HFFc6 (cell line): ENCODE measurements at regions not wholly inside any gene's neighbourhood (a gene's known extent, or its start where the extent isn't known, plus 50 kb on each side); places are given as distances from the start of the nearest gene placed in this dataset.

Source experiments
- DNase-seq: peaks from one replicate; pipeline ENCODE4 v3.0.0-alpha.2; 2018
- H3K27ac Mint-ChIP-seq: 2 replicates; pipeline ENCODE4 v1.8.0; 2020; ENCODE audit warnings: mild to moderate bottlenecking, mixed read lengths
- H3K27me3 Mint-ChIP-seq: 2 replicates; pipeline ENCODE4 v1.8.0; 2021; ENCODE audit warnings: mild to moderate bottlenecking, moderate library complexity, mixed read lengths; ENCODE audit not compliant: insufficient read depth
- H3K36me3 Mint-ChIP-seq: 2 replicates; pipeline ENCODE4 v1.8.0; 2021; ENCODE audit warnings: low read depth, mixed read lengths
- H3K4me1 Mint-ChIP-seq: 2 replicates; pipeline ENCODE4 v1.8.0; 2020; ENCODE audit warnings: low read depth, mixed read lengths
- H3K4me3 Mint-ChIP-seq: 2 replicates; pipeline ENCODE4 v1.8.0; 2020; ENCODE audit warnings: mild to moderate bottlenecking, moderate library complexity, mixed read lengths
- H3K9me3 Mint-ChIP-seq: 2 replicates; pipeline ENCODE4 v1.8.0; 2020; ENCODE audit warnings: mild to moderate bottlenecking, mixed read lengths
- TF ChIP-seq, protein P1 (sequence below): fragments of 200-600 bp; sonication (generic); IDR thresholded peaks from 2 replicates; pipeline ENCODE4 v1.5.0; 2021; ENCODE audit warnings: antibody characterized with exemption, mild to moderate bottlenecking

GRCh38 chr2:172242961-172243360 lies 140.3 kb upstream of the DLX2 start:
- Mint-ChIP-seq H3K9me3 (no peaks in the 10 kb centered on the region), H3K4me3 (no peak overlapping the region), H3K27me3 (no peaks in the 10 kb centered on the region; the same call in none of the 2 replicates), H3K4me1 (peaks cover 78% of the 10 kb centered on the region), H3K36me3 (peaks cover 15% of the 10 kb centered on the region), H3K27ac (no peak overlapping the region)
- TF ChIP-seq, protein P1, sequence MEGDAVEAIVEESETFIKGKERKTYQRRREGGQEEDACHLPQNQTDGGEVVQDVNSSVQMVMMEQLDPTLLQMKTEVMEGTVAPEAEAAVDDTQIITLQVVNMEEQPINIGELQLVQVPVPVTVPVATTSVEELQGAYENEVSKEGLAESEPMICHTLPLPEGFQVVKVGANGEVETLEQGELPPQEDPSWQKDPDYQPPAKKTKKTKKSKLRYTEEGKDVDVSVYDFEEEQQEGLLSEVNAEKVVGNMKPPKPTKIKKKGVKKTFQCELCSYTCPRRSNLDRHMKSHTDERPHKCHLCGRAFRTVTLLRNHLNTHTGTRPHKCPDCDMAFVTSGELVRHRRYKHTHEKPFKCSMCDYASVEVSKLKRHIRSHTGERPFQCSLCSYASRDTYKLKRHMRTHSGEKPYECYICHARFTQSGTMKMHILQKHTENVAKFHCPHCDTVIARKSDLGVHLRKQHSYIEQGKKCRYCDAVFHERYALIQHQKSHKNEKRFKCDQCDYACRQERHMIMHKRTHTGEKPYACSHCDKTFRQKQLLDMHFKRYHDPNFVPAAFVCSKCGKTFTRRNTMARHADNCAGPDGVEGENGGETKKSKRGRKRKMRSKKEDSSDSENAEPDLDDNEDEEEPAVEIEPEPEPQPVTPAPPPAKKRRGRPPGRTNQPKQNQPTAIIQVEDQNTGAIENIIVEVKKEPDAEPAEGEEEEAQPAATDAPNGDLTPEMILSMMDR, result no peak
- no peak for DNase-seq

- Mint-ChIP-seq H3K4me1 (peaks cover 95% of the 10 kb centered on the region), H3K36me3 (peaks cover 15% of the 10 kb centered on the region), H3K4me3 (no peak overlapping the region), H3K27me3 (no peaks in the 10 kb centered on the region; the same call in none of the 2 replicates), H3K27ac (no peak overlapping the region), H3K9me3 (no peaks in the 10 kb centered on the region)
- DNase-seq, result peak; percentile 48
- TF ChIP-seq, protein P1, result no peak
These were observed 141.9 kb upstream of the DLX2 start for GRCh38 chr2:172244419-172245130.

DNA sequence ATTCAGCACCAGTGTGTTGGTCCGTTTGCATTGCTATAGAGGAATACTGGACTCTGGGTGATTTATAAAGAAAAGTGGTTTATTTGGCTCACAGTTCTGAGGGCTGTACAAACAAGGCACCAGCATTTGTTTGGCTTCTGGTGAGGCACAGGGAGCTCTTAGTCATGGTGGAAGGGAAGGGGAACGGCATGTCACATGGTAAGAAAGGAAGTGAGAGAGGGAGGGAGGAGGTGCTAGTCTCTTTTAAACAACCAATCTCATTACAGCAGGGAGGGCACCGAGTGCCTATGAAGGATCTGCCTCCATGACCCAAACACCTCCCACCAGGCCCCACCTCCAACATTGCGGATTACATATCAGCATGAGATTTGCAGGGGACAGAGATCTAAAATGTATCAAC lies 143.9 kb upstream of the DLX2 start:
- TF ChIP-seq, protein P1, result no peak
- H3K4me3 Mint-ChIP-seq, result peak overlapping the region; percentile 22
- peaks cover 95% of the 10 kb centered on the region for H3K4me1 Mint-ChIP-seq
- DNase-seq, result no peak
- H3K36me3 Mint-ChIP-seq, result peaks cover 10% of the 10 kb centered on the region
- H3K27me3 Mint-ChIP-seq, result no peaks in the 10 kb centered on the region; the same call in 1 of the 2 replicates
- no peaks in the 10 kb centered on the region for H3K9me3 Mint-ChIP-seq
- peak overlapping the region; percentile 92 for H3K27ac Mint-ChIP-seq

DNA sequence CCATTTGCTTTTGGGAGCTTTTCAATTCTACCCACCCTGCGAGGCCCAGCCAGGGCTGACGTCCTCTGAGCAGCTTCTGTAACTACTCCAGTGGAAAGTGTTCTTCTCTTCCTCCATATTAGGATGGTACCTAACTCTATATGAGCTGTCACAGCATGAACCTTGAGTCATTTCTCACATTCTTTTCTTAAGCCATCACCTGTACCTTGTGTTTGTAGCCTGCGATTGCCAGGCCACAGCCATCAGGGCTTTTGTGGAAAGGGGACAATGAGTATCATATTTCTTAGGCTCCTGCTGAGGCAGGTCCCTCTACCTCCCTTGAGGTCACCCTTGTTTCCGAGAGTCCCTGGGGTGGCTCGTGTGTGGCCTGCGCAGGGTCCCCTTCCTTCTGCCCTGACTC lies 144.5 kb upstream of the DLX2 start:
- H3K9me3 Mint-ChIP-seq, result no peaks in the 10 kb centered on the region
- H3K4me3 Mint-ChIP-seq, result no peak overlapping the region; the same call in 1 of the 2 replicates
- H3K27me3 Mint-ChIP-seq, result no peaks in the 10 kb centered on the region
- TF ChIP-seq, protein P1, result no peak
- no peak for DNase-seq
- H3K27ac Mint-ChIP-seq, result peak overlapping the region; percentile 92
- peaks cover 10% of the 10 kb centered on the region for H3K36me3 Mint-ChIP-seq
- peaks cover 97% of the 10 kb centered on the region for H3K4me1 Mint-ChIP-seq

- no peaks in the 10 kb centered on the region for H3K9me3 Mint-ChIP-seq
These were observed 145.7 kb upstream of the DLX2 start for GRCh38 chr2:172248381-172248780.

More at GRCh38 chr2:172248381-172248780, 145.7 kb upstream of the DLX2 start:
- peaks cover 97% of the 10 kb centered on the region for H3K4me1 Mint-ChIP-seq
- H3K27ac Mint-ChIP-seq, result peak overlapping the region; percentile 92
- no peak for DNase-seq
- H3K4me3 Mint-ChIP-seq, result peak overlapping the region; percentile 68
- H3K27me3 Mint-ChIP-seq, result no peaks in the 10 kb centered on the region
- peaks cover 13% of the 10 kb centered on the region for H3K36me3 Mint-ChIP-seq
- TF ChIP-seq, protein P1, result no peak
